ENCODE measurements at regions not wholly inside any gene's neighbourhood (a gene's known extent, or its start where the extent isn't known, plus 50 kb on each side); places are given as distances from the start of the nearest gene placed in this dataset.

DNA sequence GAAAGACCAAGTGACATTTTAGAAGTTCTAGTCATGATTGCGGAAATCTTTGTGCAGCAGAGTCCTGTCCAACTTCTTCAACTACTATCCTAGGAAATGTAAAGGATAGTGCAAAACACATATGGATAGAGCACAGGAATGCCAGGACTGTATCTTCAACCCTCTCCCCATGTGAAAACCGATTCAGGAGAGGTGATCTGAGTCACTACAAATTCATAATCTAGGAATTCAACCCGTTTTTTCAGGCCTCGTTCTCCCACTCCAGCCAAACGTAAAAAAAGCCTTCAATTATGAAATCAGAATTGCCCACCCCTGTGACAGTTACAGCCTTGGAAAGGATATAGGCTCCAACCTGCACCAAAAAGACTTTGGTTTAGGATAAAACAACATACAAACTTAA is 52.9 kb upstream of the RGS1 start:
- no peak for DNase-seq (ENCODE audit: low spot score)

- DNase-seq (ENCODE audit: low spot score) = no peak
Observed at GRCh38 chr1:192524223-192524622, 51.4 kb upstream of the RGS1 start.

Data from CD4-positive, alpha-beta T cell treated with Interleukin-15 for 4 hours (primary cell).